Adrenal gland (tissue), 5 donors: ENCODE measurements at regions not wholly inside any gene's neighbourhood (a gene's known extent, or its start where the extent isn't known, plus 50 kb on each side); places are given as distances from the start of the nearest gene placed in this dataset.

ENCODE experiments used
- POLR2A ChIP-seq, 2 donors: fragments of 450-650 bp; IDR thresholded peaks; one replicate each; pipeline ENCODE4 v1.6.1; 2017; ENCODE audit warnings: antibody characterized with exemption in 2 of 2, mild to moderate bottlenecking in 2 of 2, moderate library complexity in 1 of 2
- TF ChIP-seq, protein P1 (sequence below), 6 experiments: fragments of 450-650 bp in 4 of 6; fragments of 200-600 bp in 2 of 6; sonication (generic) in 1 of 6; IDR thresholded peaks; 1 replicate in 5 of 6; 2 replicates in 1 of 6; pipeline versions ENCODE4 v1.5.1 to v1.8.0; 2016 to 2021; ENCODE audit warnings: antibody characterized with exemption in 6 of 6, mild to moderate bottlenecking in 2 of 6, moderate library complexity in 1 of 6
- donor health status: DM: no; HTN: no; CAD: no.

DNA sequence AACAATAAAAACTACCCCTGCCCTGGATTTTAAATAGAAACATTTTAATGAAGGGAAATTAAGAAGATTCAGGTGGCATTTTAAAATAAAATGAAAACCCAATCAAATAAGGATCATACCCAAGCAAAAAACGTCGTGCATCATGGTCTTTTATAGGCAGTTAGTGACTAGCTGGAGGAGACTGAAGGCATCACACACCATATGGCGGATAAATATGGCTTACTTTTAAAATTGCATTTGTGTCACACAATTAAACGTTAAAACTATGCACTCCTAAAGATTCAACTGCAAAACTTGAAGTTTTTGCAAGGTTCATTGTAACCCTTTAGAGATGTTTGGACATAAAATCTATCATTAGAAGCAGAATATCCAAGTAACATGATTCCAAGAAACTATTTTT lies 200.1 kb upstream of the NRG3 start:
- TF ChIP-seq, protein P1, sequence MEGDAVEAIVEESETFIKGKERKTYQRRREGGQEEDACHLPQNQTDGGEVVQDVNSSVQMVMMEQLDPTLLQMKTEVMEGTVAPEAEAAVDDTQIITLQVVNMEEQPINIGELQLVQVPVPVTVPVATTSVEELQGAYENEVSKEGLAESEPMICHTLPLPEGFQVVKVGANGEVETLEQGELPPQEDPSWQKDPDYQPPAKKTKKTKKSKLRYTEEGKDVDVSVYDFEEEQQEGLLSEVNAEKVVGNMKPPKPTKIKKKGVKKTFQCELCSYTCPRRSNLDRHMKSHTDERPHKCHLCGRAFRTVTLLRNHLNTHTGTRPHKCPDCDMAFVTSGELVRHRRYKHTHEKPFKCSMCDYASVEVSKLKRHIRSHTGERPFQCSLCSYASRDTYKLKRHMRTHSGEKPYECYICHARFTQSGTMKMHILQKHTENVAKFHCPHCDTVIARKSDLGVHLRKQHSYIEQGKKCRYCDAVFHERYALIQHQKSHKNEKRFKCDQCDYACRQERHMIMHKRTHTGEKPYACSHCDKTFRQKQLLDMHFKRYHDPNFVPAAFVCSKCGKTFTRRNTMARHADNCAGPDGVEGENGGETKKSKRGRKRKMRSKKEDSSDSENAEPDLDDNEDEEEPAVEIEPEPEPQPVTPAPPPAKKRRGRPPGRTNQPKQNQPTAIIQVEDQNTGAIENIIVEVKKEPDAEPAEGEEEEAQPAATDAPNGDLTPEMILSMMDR (IDR thresholded peaks at IDR 0.05): no peak
- TF ChIP-seq POLR2A (IDR thresholded peaks at IDR 0.05): no peak
